ENCODE measurements at regions not wholly inside any gene's neighbourhood (a gene's known extent, or its start where the extent isn't known, plus 50 kb on each side); places are given as distances from the start of the nearest gene placed in this dataset.
A peak's percentile ranks its signal among the peaks of the same experiment; 100 is the strongest.

DNA sequence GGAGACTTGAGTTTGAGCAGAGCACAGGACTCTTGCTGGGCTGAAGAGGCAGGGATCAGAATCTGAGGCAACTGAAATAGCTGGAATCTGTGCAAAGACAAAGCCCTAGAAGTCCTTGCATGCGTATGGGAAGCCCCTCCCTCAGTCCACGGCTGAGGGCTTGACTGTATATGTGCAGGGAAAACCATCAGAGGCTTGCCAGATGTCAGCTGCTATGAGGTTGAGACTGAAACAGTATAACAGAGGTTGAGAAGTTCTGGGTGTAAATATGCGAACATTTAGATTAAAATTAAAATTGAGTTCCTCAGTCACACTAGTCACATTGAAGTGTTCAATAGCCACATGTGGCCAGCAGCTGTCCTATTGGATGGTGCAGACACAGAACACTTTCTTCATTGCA lies 108.8 kb upstream of the NEDD9 start:
- peaks cover 0 to 2% of the 10 kb centered on the region in 2 experiments for H3K4me1 ChIP-seq (ENCODE audit: control insufficient read depth in 1 of 2, insufficient read depth in 2 of 2, low read length in 2 of 2)
- no peak for DNase-seq
- WGBS (ENCODE audit: extremely low coverage, insufficient coverage, insufficient read length) = no CpG with 5 or more reads among the region's 3 CpGs
- H3K27me3 ChIP-seq (ENCODE audit: insufficient read depth, low read length) = no peaks in the 10 kb centered on the region
- H2AK5ac ChIP-seq (ENCODE audit: low read length) = no peak overlapping the region
- no peak overlapping the region for H3K27ac ChIP-seq (ENCODE audit: low read depth, low read length)
- no peak overlapping the region for H4K12ac ChIP-seq (ENCODE audit: low read depth, low read length)
- H3K18ac ChIP-seq (ENCODE audit: low read length) = no peak overlapping the region
- no peak overlapping the region for H3K4me2 ChIP-seq (ENCODE audit: low read length)
- no peak overlapping the region for H4K8ac ChIP-seq (ENCODE audit: low read depth, low read length)
- no peaks in the 10 kb centered on the region for H3K36me3 ChIP-seq (ENCODE audit: control insufficient read depth in 1 of 2, insufficient read depth in 2 of 2, low read length in 2 of 2)
- H3K4ac ChIP-seq (ENCODE audit: low read depth, low read length) = no peak overlapping the region
- H2AFZ ChIP-seq (ENCODE audit: insufficient read depth, low read length, poor library complexity) = no peak overlapping the region
- no peak overlapping the region for H3K9ac ChIP-seq (ENCODE audit: low read length)
- no peak overlapping the region for H3K4me3 ChIP-seq (ENCODE audit: low read depth, low read length)
- no peak overlapping the region for H2BK5ac ChIP-seq (ENCODE audit: low read depth, low read length, poor library complexity)
- H2BK120ac ChIP-seq (ENCODE audit: insufficient read depth, low read length, poor library complexity) = no peak overlapping the region
- no peak overlapping the region for H4K91ac ChIP-seq (ENCODE audit: low read depth, low read length)
- H3K79me2 ChIP-seq (ENCODE audit: control insufficient read depth, insufficient read depth, low read length, poor library complexity) = no peaks in the 10 kb centered on the region
- no peak overlapping the region for H3K14ac ChIP-seq (ENCODE audit: low read length)
- H2BK12ac ChIP-seq (ENCODE audit: low read length) = no peak overlapping the region
- H3K9me3 ChIP-seq (ENCODE audit: insufficient read depth, low read depth, low read length) = no peaks in the 10 kb centered on the region
- no peak overlapping the region for H3K23ac ChIP-seq (ENCODE audit: low read length)
- H3K79me1 ChIP-seq (ENCODE audit: low read length) = no peaks in the 10 kb centered on the region

- Histone ChIP-seq H4K8ac (ENCODE audit: low read depth, low read length) (no peak overlapping the region), H3K14ac (ENCODE audit: low read length) (no peak overlapping the region), H3K4me1 (ENCODE audit: control insufficient read depth in 1 of 2, insufficient read depth in 2 of 2, low read length in 2 of 2) (peaks cover 0 to 2% of the 10 kb centered on the region in 2 experiments), H3K23ac (ENCODE audit: low read length) (no peak overlapping the region), H3K27me3 (ENCODE audit: insufficient read depth, low read length) (no peaks in the 10 kb centered on the region), H2AFZ (ENCODE audit: insufficient read depth, low read length, poor library complexity) (no peak overlapping the region), H3K9ac (ENCODE audit: low read length) (no peak overlapping the region), H3K4me2 (ENCODE audit: low read length) (no peak overlapping the region), H4K12ac (ENCODE audit: low read depth, low read length) (no peak overlapping the region), H3K79me2 (ENCODE audit: control insufficient read depth, insufficient read depth, low read length, poor library complexity) (no peaks in the 10 kb centered on the region), H3K79me1 (ENCODE audit: low read length) (no peaks in the 10 kb centered on the region), H3K9me3 (ENCODE audit: insufficient read depth, low read depth, low read length) (no peaks in the 10 kb centered on the region), H3K36me3 (ENCODE audit: control insufficient read depth in 1 of 2, insufficient read depth in 2 of 2, low read length in 2 of 2) (no peaks in the 10 kb centered on the region), H3K4ac (ENCODE audit: low read depth, low read length) (no peak overlapping the region), H2BK120ac (ENCODE audit: insufficient read depth, low read length, poor library complexity) (no peak overlapping the region), H3K18ac (ENCODE audit: low read length) (no peak overlapping the region), H2BK12ac (ENCODE audit: low read length) (no peak overlapping the region), H2BK5ac (ENCODE audit: low read depth, low read length, poor library complexity) (no peak overlapping the region), H2AK5ac (ENCODE audit: low read length) (no peak overlapping the region), H3K27ac (ENCODE audit: low read depth, low read length) (no peak overlapping the region), H4K91ac (ENCODE audit: low read depth, low read length) (no peak overlapping the region), H3K4me3 (ENCODE audit: low read depth, low read length) (no peak overlapping the region)
- DNase-seq = no peak
- WGBS (ENCODE audit: extremely low coverage, insufficient coverage, insufficient read length) = no CpG with 5 or more reads among the region's 1 CpG
These were observed 106.9 kb upstream of the NEDD9 start for GRCh38 chr6:11339380-11339779.

DNA sequence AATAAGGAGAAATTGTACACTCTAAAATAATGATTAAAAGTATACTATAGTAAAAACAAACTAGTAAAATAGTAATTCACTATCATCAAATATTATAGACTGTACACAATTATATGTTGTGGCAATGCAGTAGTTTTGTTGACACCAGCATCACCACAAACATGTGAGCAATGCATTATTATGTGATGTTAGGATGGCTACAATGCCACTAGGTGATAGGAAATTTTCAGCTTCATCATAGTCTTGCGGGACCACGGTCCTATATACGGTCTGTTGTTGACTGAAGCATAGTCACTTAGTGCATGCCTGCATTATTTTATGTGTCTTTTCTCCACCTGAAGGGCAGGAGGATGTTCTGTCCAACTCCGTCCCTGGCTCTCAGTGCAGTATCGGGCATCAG lies 104.8 kb upstream of the NEDD9 start:
- WGBS (ENCODE audit: extremely low coverage, insufficient coverage, insufficient read length) = no CpG with 5 or more reads among the region's 5 CpGs
- no peak overlapping the region for H3K9ac ChIP-seq (ENCODE audit: low read length)
- no peak overlapping the region for H2BK12ac ChIP-seq (ENCODE audit: low read length)
- no peak overlapping the region for H3K4me2 ChIP-seq (ENCODE audit: low read length)
- peak; percentile 62 to 79 for DNase-seq
- no peak overlapping the region for H3K14ac ChIP-seq (ENCODE audit: low read length)
- no peak overlapping the region for H4K91ac ChIP-seq (ENCODE audit: low read depth, low read length)
- H4K8ac ChIP-seq (ENCODE audit: low read depth, low read length) = no peak overlapping the region
- H3K4ac ChIP-seq (ENCODE audit: low read depth, low read length) = no peak overlapping the region
- H2AFZ ChIP-seq (ENCODE audit: insufficient read depth, low read length, poor library complexity) = no peak overlapping the region
- H3K4me1 ChIP-seq (ENCODE audit: control insufficient read depth in 1 of 2, insufficient read depth in 2 of 2, low read length in 2 of 2) = peaks cover 0 to 2% of the 10 kb centered on the region in 2 experiments
- H2BK5ac ChIP-seq (ENCODE audit: low read depth, low read length, poor library complexity) = no peak overlapping the region
- no peak overlapping the region for H4K12ac ChIP-seq (ENCODE audit: low read depth, low read length)
- no peaks in the 10 kb centered on the region for H3K27me3 ChIP-seq (ENCODE audit: insufficient read depth, low read length)
- no peaks in the 10 kb centered on the region for H3K9me3 ChIP-seq (ENCODE audit: insufficient read depth, low read depth, low read length)
- H3K4me3 ChIP-seq (ENCODE audit: low read depth, low read length) = no peak overlapping the region
- H3K36me3 ChIP-seq (ENCODE audit: control insufficient read depth in 1 of 2, insufficient read depth in 2 of 2, low read length in 2 of 2) = no peaks in the 10 kb centered on the region
- H3K27ac ChIP-seq (ENCODE audit: low read depth, low read length) = no peak overlapping the region
- H3K79me1 ChIP-seq (ENCODE audit: low read length) = no peaks in the 10 kb centered on the region
- no peak overlapping the region for H3K23ac ChIP-seq (ENCODE audit: low read length)
- no peaks in the 10 kb centered on the region for H3K79me2 ChIP-seq (ENCODE audit: control insufficient read depth, insufficient read depth, low read length, poor library complexity)
- H3K18ac ChIP-seq (ENCODE audit: low read length) = no peak overlapping the region
- H2AK5ac ChIP-seq (ENCODE audit: low read length) = no peak overlapping the region
- no peak overlapping the region for H2BK120ac ChIP-seq (ENCODE audit: insufficient read depth, low read length, poor library complexity)

DNA sequence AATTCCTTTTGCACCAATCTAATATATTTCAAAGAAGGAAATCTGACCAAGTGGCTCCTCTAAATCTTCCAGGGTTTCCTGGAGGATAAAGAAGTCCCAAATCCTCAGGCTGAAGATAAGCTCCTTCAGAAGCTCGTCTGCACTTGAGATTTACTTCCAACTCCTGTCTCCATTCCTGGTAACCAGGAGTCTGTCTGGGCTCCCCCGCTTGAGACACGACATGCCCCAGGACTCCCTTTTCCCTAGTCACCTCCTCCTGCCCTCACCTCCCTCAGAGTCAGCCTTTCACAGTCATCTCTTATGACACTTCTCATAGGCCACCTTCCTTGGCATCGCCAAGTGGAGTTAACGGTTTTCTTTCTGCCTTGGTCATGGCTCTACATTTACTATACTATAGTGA lies 103.4 kb upstream of the NEDD9 start:
- Histone ChIP-seq H3K4me2 (ENCODE audit: low read length) (no peak overlapping the region), H3K79me1 (ENCODE audit: low read length) (no peaks in the 10 kb centered on the region), H2BK5ac (ENCODE audit: low read depth, low read length, poor library complexity) (no peak overlapping the region), H3K14ac (ENCODE audit: low read length) (no peak overlapping the region), H2AFZ (ENCODE audit: insufficient read depth, low read length, poor library complexity) (no peak overlapping the region), H3K36me3 (ENCODE audit: control insufficient read depth in 1 of 2, insufficient read depth in 2 of 2, low read length in 2 of 2) (no peaks in the 10 kb centered on the region), H3K18ac (ENCODE audit: low read length) (no peak overlapping the region), H3K4me1 (ENCODE audit: control insufficient read depth in 1 of 2, insufficient read depth in 2 of 2, low read length in 2 of 2) (peaks cover 0 to 2% of the 10 kb centered on the region in 2 experiments), H3K4me3 (ENCODE audit: low read depth, low read length) (no peak overlapping the region), H3K9ac (ENCODE audit: low read length) (no peak overlapping the region), H3K27ac (ENCODE audit: low read depth, low read length) (no peak overlapping the region), H3K27me3 (ENCODE audit: insufficient read depth, low read length) (no peaks in the 10 kb centered on the region), H4K12ac (ENCODE audit: low read depth, low read length) (no peak overlapping the region), H2BK12ac (ENCODE audit: low read length) (no peak overlapping the region), H3K9me3 (ENCODE audit: insufficient read depth, low read depth, low read length) (no peaks in the 10 kb centered on the region), H3K79me2 (ENCODE audit: control insufficient read depth, insufficient read depth, low read length, poor library complexity) (no peaks in the 10 kb centered on the region), H2BK120ac (ENCODE audit: insufficient read depth, low read length, poor library complexity) (no peak overlapping the region), H4K8ac (ENCODE audit: low read depth, low read length) (no peak overlapping the region), H2AK5ac (ENCODE audit: low read length) (no peak overlapping the region), H3K4ac (ENCODE audit: low read depth, low read length) (no peak overlapping the region), H4K91ac (ENCODE audit: low read depth, low read length) (no peak overlapping the region), H3K23ac (ENCODE audit: low read length) (no peak overlapping the region)
- WGBS (ENCODE audit: extremely low coverage, insufficient coverage, insufficient read length) = no CpG with 5 or more reads among the region's 5 CpGs
- no peak for DNase-seq
